ENCODE measurements at regions not wholly inside any gene's neighbourhood (a gene's known extent, or its start where the extent isn't known, plus 50 kb on each side); places are given as distances from the start of the nearest gene placed in this dataset.
"Not testable (repeated sequence)": the region's sequence is repeated elsewhere in the genome, so short reads cannot be mapped to it uniquely, and the experiment has no call there.

GRCh38 chr22:33989263-33989662 is 69.0 kb upstream of the LARGE1 start:
- TF ChIP-seq, protein P1, sequence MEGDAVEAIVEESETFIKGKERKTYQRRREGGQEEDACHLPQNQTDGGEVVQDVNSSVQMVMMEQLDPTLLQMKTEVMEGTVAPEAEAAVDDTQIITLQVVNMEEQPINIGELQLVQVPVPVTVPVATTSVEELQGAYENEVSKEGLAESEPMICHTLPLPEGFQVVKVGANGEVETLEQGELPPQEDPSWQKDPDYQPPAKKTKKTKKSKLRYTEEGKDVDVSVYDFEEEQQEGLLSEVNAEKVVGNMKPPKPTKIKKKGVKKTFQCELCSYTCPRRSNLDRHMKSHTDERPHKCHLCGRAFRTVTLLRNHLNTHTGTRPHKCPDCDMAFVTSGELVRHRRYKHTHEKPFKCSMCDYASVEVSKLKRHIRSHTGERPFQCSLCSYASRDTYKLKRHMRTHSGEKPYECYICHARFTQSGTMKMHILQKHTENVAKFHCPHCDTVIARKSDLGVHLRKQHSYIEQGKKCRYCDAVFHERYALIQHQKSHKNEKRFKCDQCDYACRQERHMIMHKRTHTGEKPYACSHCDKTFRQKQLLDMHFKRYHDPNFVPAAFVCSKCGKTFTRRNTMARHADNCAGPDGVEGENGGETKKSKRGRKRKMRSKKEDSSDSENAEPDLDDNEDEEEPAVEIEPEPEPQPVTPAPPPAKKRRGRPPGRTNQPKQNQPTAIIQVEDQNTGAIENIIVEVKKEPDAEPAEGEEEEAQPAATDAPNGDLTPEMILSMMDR (IDR thresholded peaks at IDR 0.05): not testable (repeated sequence)
- not testable (repeated sequence) for TF ChIP-seq POLR2AphosphoS5 (IDR thresholded peaks at IDR 0.05); POLR2A (IDR thresholded peaks at IDR 0.05; ENCODE audit: low read depth); EP300 (IDR thresholded peaks at IDR 0.05)
